Spleen (tissue), 11 donors: ENCODE measurements at regions not wholly inside any gene's neighbourhood (a gene's known extent, or its start where the extent isn't known, plus 50 kb on each side); places are given as distances from the start of the nearest gene placed in this dataset.

Experiments used
- DNase-seq: peaks from one replicate; pipeline ENCODE4 v3.0.0-alpha.2; 2020
- H3K27ac ChIP-seq, 8 donors: fragments of 200-600 bp; sonication (generic) in 7 of 8; 1 replicate in 4 of 8; 2 replicates in 4 of 8; pipeline versions ENCODE4 v1.5.0 to v1.8.0; 2016 to 2021; ENCODE audit warnings: inconsistent platforms in 4 of 8, mild to moderate bottlenecking in 4 of 8, moderate library complexity in 1 of 8
- H3K27me3 ChIP-seq, 7 donors: fragments of 200-600 bp; sonication (generic) in 6 of 7; replicated peaks in 1 of 7; 1 replicate in 4 of 7; 2 replicates in 3 of 7; pipeline versions ENCODE4 v1.5.0 to v1.8.0; 2016 to 2021; ENCODE audit warnings: inconsistent platforms in 3 of 7, mild to moderate bottlenecking in 1 of 7
- H3K36me3 ChIP-seq, 6 donors: fragments of 200-600 bp; sonication (generic) in 5 of 6; 1 replicate in 4 of 6; 2 replicates in 2 of 6; pipeline versions ENCODE4 v1.5.0 to v1.8.0; 2016 to 2021; ENCODE audit warnings: inconsistent platforms in 2 of 6
- H3K4me1 ChIP-seq, 6 donors: fragments of 200-600 bp; sonication (generic) in 5 of 6; 1 replicate in 3 of 6; 2 replicates in 3 of 6; pipeline versions ENCODE4 v1.5.0 to v1.8.0; 2016 to 2021; ENCODE audit warnings: inconsistent platforms in 3 of 6
- H3K4me3 ChIP-seq, 8 donors: fragments of 200-600 bp; sonication (generic) in 7 of 8; 1 replicate in 4 of 8; 2 replicates in 4 of 8; pipeline versions ENCODE4 v1.5.0 to v1.8.0; 2016 to 2021; ENCODE audit warnings: inconsistent platforms in 4 of 8, mild to moderate bottlenecking in 4 of 8, moderate library complexity in 2 of 8
- H3K9me3 ChIP-seq, 8 donors: fragments of 200-600 bp; sonication (generic) in 7 of 8; 1 replicate in 4 of 8; 2 replicates in 4 of 8; pipeline versions ENCODE4 v1.5.0 to v1.8.0; 2016 to 2021; ENCODE audit warnings: inconsistent platforms in 4 of 8
- POLR2A ChIP-seq, 3 donors: fragments of 450-650 bp; IDR thresholded peaks; one replicate each; pipeline ENCODE4 v1.5.1; 2017; ENCODE audit warnings: antibody characterized with exemption in 3 of 3, mild to moderate bottlenecking in 1 of 3
- POLR2AphosphoS5 ChIP-seq, 3 donors: sonication (generic); formaldehyde crosslinking; IDR thresholded peaks; one replicate each; pipeline ENCODE4 v1.5.1; 2017; ENCODE audit warnings: antibody characterized with exemption in 3 of 3
- WGBS, 5 donors: extraction: QIAGEN DNeasy Blood & Tissue Kit in 3 of 5; methylation state at CpG; one replicate each; pipeline versions ENCODE4 v1.1.5 to v1.1.7; 2013 to 2018; 5-methylcytosine and 5-hydroxymethylcytosine counted together
- intact Hi-C: fragments of 100-400 bp; cut with DNase I; formaldehyde crosslinking; loops from one replicate; pipeline ENCODE4 v1.15.0; 2023; ENCODE audit warnings: low total_unique reads
- TF ChIP-seq, protein P1 (sequence below), 11 experiments: fragments of 200-600 bp in 7 of 11; fragments of 450-650 bp in 4 of 11; sonication (generic) in 4 of 11; IDR thresholded peaks in 8 of 11; conservative IDR thresholded peaks in 3 of 11; 1 replicate in 7 of 11; 2 replicates in 4 of 11; pipeline versions ENCODE4 v1.4.0 to v1.8.0; 2016 to 2021; ENCODE audit warnings: antibody characterized with exemption in 11 of 11, inconsistent platforms in 4 of 11, mild to moderate bottlenecking in 1 of 11
- donor health status: healthy with polysubstance abuse.
- donor health status: DM: no; HTN: no; CAD: no; lungs with moderate emphysema.
- donor health status: DM: no; HTN: no; CAD: no.
- donor health status: Bipolar disorder and iron deficiency.
- donor health status: healthy.
- donor health status: DM: no; HTN: no; CAD: no.
- donor health status: DM: yes; HTN: yes; CAD: no.

DNA sequence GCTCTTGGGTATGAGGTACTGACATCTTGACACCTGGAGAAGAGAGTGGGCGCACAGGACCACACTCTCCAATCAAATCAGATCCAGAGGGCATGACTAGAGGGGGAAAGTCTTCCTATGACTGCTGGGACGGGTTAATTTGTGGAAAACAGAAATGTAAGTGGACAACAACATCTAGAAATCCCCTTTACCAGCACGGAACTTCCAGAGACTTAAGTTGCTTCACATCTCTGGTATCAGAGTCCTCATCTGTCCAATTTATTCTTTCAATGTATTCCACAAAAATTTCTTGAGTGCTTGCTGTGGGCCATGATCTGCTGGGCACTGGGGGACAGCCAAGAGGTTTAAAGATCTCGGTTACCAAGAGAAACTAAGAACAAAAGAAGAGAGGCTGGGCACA lies 159.2 kb downstream of the COPRS start:
- no peak for TF ChIP-seq POLR2A (IDR thresholded peaks at IDR 0.05)
- TF ChIP-seq, protein P1, sequence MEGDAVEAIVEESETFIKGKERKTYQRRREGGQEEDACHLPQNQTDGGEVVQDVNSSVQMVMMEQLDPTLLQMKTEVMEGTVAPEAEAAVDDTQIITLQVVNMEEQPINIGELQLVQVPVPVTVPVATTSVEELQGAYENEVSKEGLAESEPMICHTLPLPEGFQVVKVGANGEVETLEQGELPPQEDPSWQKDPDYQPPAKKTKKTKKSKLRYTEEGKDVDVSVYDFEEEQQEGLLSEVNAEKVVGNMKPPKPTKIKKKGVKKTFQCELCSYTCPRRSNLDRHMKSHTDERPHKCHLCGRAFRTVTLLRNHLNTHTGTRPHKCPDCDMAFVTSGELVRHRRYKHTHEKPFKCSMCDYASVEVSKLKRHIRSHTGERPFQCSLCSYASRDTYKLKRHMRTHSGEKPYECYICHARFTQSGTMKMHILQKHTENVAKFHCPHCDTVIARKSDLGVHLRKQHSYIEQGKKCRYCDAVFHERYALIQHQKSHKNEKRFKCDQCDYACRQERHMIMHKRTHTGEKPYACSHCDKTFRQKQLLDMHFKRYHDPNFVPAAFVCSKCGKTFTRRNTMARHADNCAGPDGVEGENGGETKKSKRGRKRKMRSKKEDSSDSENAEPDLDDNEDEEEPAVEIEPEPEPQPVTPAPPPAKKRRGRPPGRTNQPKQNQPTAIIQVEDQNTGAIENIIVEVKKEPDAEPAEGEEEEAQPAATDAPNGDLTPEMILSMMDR (IDR thresholded peaks at IDR 0.05 in 8 of 11, conservative IDR thresholded peaks at IDR 0.05 in 3 of 11) = no peak
- TF ChIP-seq POLR2AphosphoS5 (IDR thresholded peaks at IDR 0.05) = no peak
- intact Hi-C loops = no loop called here
- H3K36me3 ChIP-seq = no peaks in the 10 kb centered on the region
- WGBS, 5 donors = 80 to 90% (median 85%) methylated on average over 4 of the region's 4 CpGs
- no peak overlapping the region for H3K4me3 ChIP-seq
- H3K27ac ChIP-seq = no peak overlapping the region
- DNase-seq = no peak
- peaks cover 0 to 3% (median 0%) of the 10 kb centered on the region in 8 donors for H3K9me3 ChIP-seq
- no peaks in the 10 kb centered on the region for H3K4me1 ChIP-seq
- peaks cover 0 to 5% (median 0%) of the 10 kb centered on the region in 7 donors for H3K27me3 ChIP-seq

DNA sequence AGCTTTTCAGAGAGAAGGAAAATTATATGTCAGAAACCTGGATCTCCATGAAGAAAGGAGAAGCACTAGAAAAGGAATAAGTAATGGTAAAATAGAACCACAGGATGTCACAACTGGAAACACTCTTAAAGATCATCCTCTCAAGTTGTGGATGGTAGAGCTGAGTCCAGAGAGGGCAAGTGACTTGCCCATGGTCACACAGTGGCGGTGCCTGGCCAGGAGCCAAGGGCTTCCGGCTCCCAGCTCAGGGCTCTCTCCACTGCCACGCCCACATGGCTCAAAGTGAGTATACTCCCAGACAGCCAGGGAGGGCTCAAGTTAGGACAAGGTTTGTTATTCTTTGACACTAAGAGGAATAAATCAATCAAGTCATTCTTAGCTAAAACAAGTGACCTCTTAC lies 159.8 kb downstream of the COPRS start:
- intact Hi-C loops = no loop called here
- no peak for DNase-seq

DNA sequence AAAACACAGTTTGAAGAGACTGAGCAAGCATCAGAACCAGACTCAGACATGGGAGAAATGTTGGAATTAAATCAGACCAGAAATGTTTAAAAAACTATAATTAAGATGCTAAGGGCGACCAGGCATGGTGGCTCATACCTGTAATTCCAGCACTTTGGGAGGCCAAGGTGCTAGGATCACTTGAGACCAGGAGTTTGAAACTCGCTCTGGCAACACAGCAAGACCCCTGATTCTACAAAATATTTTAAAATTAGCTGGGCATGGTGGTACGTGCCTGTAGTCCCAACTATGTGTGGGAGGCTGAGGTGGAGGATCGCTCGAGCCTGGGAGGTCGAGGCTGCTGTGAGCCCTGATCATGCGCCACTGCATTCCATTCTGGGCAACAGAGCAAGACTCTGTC lies 160.3 kb downstream of the COPRS start:
- H3K27ac ChIP-seq = no peak overlapping the region
- H3K9me3 ChIP-seq = peaks cover 0 to 3% (median 0%) of the 10 kb centered on the region in 8 donors
- H3K36me3 ChIP-seq = no peaks in the 10 kb centered on the region
- no peak for DNase-seq
- H3K4me3 ChIP-seq = no peak overlapping the region
- no peaks in the 10 kb centered on the region for H3K27me3 ChIP-seq
- intact Hi-C loops = no loop called here
- 90 to 97% (median 92%) methylated on average over 7 of the region's 7 CpGs for WGBS, 5 donors
- TF ChIP-seq POLR2AphosphoS5 (IDR thresholded peaks at IDR 0.05) (no peak), POLR2A (IDR thresholded peaks at IDR 0.05) (no peak)
- TF ChIP-seq, protein P1 (IDR thresholded peaks at IDR 0.05 in 8 of 11, conservative IDR thresholded peaks at IDR 0.05 in 3 of 11) = no peak
- H3K4me1 ChIP-seq = no peaks in the 10 kb centered on the region

More for the DNA sequence above, 159.8 kb downstream of the COPRS start:
- Histone ChIP-seq H3K4me3 (no peak overlapping the region), H3K27me3 (peaks cover 0 to 1% (median 0%) of the 10 kb centered on the region in 7 donors), H3K27ac (no peak overlapping the region), H3K36me3 (no peaks in the 10 kb centered on the region), H3K9me3 (peaks cover 0 to 3% (median 0%) of the 10 kb centered on the region in 8 donors), H3K4me1 (no peaks in the 10 kb centered on the region)
- TF ChIP-seq POLR2A (IDR thresholded peaks at IDR 0.05) (no peak), POLR2AphosphoS5 (IDR thresholded peaks at IDR 0.05) (no peak)
- TF ChIP-seq, protein P1 (IDR thresholded peaks at IDR 0.05 in 8 of 11, conservative IDR thresholded peaks at IDR 0.05 in 3 of 11) = no peak
- WGBS, 5 donors = 50 to 75% (median 65%) methylated on average over 3 of the region's 3 CpGs

DNA sequence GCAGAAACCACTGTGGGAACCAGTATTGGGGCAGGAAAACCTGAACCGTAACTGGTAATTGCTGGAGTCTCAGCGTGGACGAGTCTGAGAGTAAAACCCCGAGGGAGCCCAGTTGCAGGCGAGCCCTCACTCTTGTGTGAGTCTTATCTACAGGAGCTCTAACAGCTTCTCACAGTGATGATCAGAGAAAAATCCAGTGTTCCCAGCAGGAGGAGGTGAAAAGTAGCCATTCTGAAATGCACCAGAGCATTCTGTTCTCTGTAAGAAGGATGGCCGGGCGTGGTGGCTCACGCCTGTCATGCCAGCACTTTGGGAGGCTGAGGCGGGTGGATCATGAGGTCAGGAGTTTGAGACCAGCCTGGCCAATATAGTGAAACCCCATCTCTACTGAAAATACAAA lies 161.2 kb downstream of the COPRS start:
- Histone ChIP-seq H3K27ac (no peak overlapping the region), H3K4me1 (no peaks in the 10 kb centered on the region), H3K36me3 (no peaks in the 10 kb centered on the region), H3K4me3 (no peak overlapping the region), H3K27me3 (no peaks in the 10 kb centered on the region), H3K9me3 (peaks cover 0 to 1% (median 0%) of the 10 kb centered on the region in 8 donors)
- DNase-seq = no peak
- TF ChIP-seq POLR2AphosphoS5 (IDR thresholded peaks at IDR 0.05) (no peak), POLR2A (IDR thresholded peaks at IDR 0.05) (no peak)
- TF ChIP-seq, protein P1 (IDR thresholded peaks at IDR 0.05 in 8 of 11, conservative IDR thresholded peaks at IDR 0.05 in 3 of 11) = no peak
- 94 to 98% (median 95%) methylated on average over 9 of the region's 9 CpGs for WGBS, 5 donors
- intact Hi-C loops = no loop called here
